NCI-H2029 treated with DMSO at 0.1 percent for 48 hours (cell line): ENCODE measurements at regions not wholly inside any gene's neighbourhood (a gene's known extent, or its start where the extent isn't known, plus 50 kb on each side); places are given as distances from the start of the nearest gene placed in this dataset.
"Not testable (repeated sequence)": the region's sequence is repeated elsewhere in the genome, so short reads cannot be mapped to it uniquely, and the experiment has no call there.

Source experiments
- DNase-seq: peaks from one replicate; lab custom pipeline; 2025; lab: John Stamatoyannopoulos, UW

GRCh38 chrX:51151734-51152133 lies 180.9 kb upstream of the NUDT10 start:
- no peak for DNase-seq

GRCh38 chrX:51155157-51155556 lies 177.5 kb upstream of the NUDT10 start:
- DNase-seq = no peak

- DNase-seq = no peak
These were observed 177.1 kb upstream of the NUDT10 start for GRCh38 chrX:51155566-51155965.

GRCh38 chrX:51158231-51158630 lies 174.4 kb upstream of the NUDT10 start:
- no peak for DNase-seq

GRCh38 chrX:51159378-51159777 lies 173.2 kb upstream of the NUDT10 start:
- DNase-seq = not testable (repeated sequence)

- no peak for DNase-seq
These were observed 168.9 kb upstream of the NUDT10 start for GRCh38 chrX:51163730-51164129.

- not testable (repeated sequence) for DNase-seq
These were observed 154.2 kb upstream of the NUDT10 start for GRCh38 chrX:51178356-51178900.

- not testable (repeated sequence) for DNase-seq
These were observed 152.8 kb upstream of the NUDT10 start for GRCh38 chrX:51179805-51180204.

GRCh38 chrX:51182545-51182944 lies 150.1 kb upstream of the NUDT10 start:
- no peak for DNase-seq

- DNase-seq = no peak
These were observed 140.5 kb upstream of the NUDT10 start for GRCh38 chrX:51192104-51192503.

- no peak for DNase-seq
These were observed 117.4 kb upstream of the NUDT10 start for GRCh38 chrX:51215266-51215665.

- DNase-seq = no peak
These were observed 116.8 kb upstream of the NUDT10 start for GRCh38 chrX:51215856-51216255.

- no peak for DNase-seq
These were observed 90.4 kb upstream of the NUDT10 start for GRCh38 chrX:51242212-51242611.

- no peak for DNase-seq
These were observed 75.1 kb upstream of the NUDT10 start for GRCh38 chrX:51257490-51257889.

- not testable (repeated sequence) for DNase-seq
These were observed 70.4 kb upstream of the NUDT10 start for GRCh38 chrX:51262271-51262670.

- no peak for DNase-seq
These were observed 60.0 kb upstream of the NUDT10 start for GRCh38 chrX:51272638-51273037.

GRCh38 chrX:51281758-51282318 lies 50.8 kb upstream of the NUDT10 start:
- DNase-seq = no peak
